ENCODE measurements at regions not wholly inside any gene's neighbourhood (a gene's known extent, or its start where the extent isn't known, plus 50 kb on each side); places are given as distances from the start of the nearest gene placed in this dataset.

GRCh38 chr14:43887523-43887922, 619.6 kb downstream of the FSCB start:
- TF ChIP-seq RFX1 (IDR thresholded peaks at IDR 0.05), result no peak
- no peak for TF ChIP-seq RORA (CRISPR knock-in tag; IDR thresholded peaks at IDR 0.05)
- no peak for TF ChIP-seq ATF3 (CRISPR knock-in tag; IDR thresholded peaks at IDR 0.05)
- TF ChIP-seq, protein P1, sequence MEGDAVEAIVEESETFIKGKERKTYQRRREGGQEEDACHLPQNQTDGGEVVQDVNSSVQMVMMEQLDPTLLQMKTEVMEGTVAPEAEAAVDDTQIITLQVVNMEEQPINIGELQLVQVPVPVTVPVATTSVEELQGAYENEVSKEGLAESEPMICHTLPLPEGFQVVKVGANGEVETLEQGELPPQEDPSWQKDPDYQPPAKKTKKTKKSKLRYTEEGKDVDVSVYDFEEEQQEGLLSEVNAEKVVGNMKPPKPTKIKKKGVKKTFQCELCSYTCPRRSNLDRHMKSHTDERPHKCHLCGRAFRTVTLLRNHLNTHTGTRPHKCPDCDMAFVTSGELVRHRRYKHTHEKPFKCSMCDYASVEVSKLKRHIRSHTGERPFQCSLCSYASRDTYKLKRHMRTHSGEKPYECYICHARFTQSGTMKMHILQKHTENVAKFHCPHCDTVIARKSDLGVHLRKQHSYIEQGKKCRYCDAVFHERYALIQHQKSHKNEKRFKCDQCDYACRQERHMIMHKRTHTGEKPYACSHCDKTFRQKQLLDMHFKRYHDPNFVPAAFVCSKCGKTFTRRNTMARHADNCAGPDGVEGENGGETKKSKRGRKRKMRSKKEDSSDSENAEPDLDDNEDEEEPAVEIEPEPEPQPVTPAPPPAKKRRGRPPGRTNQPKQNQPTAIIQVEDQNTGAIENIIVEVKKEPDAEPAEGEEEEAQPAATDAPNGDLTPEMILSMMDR (CRISPR knock-in tag; IDR thresholded peaks at IDR 0.05), result no peak
- no peak for TF ChIP-seq JUNB (CRISPR knock-in tag; IDR thresholded peaks at IDR 0.05; ENCODE audit: borderline replicate concordance)
- TF ChIP-seq ZKSCAN1 (IDR thresholded peaks at IDR 0.05; ENCODE audit: low read length), result no peak
- TF ChIP-seq, protein P2, sequence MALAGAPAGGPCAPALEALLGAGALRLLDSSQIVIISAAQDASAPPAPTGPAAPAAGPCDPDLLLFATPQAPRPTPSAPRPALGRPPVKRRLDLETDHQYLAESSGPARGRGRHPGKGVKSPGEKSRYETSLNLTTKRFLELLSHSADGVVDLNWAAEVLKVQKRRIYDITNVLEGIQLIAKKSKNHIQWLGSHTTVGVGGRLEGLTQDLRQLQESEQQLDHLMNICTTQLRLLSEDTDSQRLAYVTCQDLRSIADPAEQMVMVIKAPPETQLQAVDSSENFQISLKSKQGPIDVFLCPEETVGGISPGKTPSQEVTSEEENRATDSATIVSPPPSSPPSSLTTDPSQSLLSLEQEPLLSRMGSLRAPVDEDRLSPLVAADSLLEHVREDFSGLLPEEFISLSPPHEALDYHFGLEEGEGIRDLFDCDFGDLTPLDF (CRISPR knock-in tag; IDR thresholded peaks at IDR 0.05), result no peak
- TF ChIP-seq SNRNP70 (IDR thresholded peaks at IDR 0.05; ENCODE audit: low read depth, low read length), result no peak
- TF ChIP-seq ZNF687 (CRISPR knock-in tag; IDR thresholded peaks at IDR 0.05), result no peak
